ENCODE measurements at regions not wholly inside any gene's neighbourhood (a gene's known extent, or its start where the extent isn't known, plus 50 kb on each side); places are given as distances from the start of the nearest gene placed in this dataset.

DNA sequence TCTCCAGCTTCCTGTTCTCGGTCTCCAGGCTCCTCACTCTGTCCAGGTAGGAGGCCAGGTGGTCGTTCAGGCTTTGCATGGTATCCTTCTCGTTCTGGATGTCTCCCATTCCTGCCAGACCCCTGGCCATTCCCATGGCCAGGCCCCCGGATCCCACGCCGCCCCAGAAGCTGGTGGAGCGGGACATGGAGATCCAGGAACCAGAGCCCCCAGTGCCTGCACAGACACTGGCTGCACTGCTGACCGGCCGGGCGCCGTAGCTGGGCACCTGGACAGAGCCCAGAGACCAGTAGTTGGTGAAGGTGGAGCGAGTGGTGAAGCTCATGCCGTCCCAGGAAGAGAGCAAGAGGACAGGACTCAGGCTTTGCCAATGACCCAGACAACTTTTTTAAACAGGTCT lies 129.1 kb upstream of the WDR75 start:
- TF ChIP-seq, protein P1, sequence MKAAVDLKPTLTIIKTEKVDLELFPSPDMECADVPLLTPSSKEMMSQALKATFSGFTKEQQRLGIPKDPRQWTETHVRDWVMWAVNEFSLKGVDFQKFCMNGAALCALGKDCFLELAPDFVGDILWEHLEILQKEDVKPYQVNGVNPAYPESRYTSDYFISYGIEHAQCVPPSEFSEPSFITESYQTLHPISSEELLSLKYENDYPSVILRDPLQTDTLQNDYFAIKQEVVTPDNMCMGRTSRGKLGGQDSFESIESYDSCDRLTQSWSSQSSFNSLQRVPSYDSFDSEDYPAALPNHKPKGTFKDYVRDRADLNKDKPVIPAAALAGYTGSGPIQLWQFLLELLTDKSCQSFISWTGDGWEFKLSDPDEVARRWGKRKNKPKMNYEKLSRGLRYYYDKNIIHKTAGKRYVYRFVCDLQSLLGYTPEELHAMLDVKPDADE (IDR thresholded peaks at IDR 0.05): no peak
- TF ChIP-seq ZNF114 (CRISPR knock-in tag; IDR thresholded peaks at IDR 0.05) (no peak), POLR2AphosphoS5 (IDR thresholded peaks at IDR 0.05; ENCODE audit: low read depth) (no peak), NANOG (IDR thresholded peaks at IDR 0.05; ENCODE audit: borderline replicate concordance) (no peak), CREB1 (CRISPR knock-in tag; IDR thresholded peaks at IDR 0.05; ENCODE audit: low read depth) (no peak)
- Histone ChIP-seq H3K9me2 (ENCODE audit: insufficient read depth) (no peaks in the 10 kb centered on the region; the same call in 1 of the 2 replicates), H3K27me3 (ENCODE audit: insufficient read depth) (no peaks in the 10 kb centered on the region), H3K4me1 (ENCODE audit: insufficient read depth) (no peaks in the 10 kb centered on the region), H3K27ac (ENCODE audit: low read depth) (no peak overlapping the region), H3K4me2 (no peak overlapping the region), H3K36me3 (ENCODE audit: insufficient read depth) (no peaks in the 10 kb centered on the region), H2AFZ (no peak overlapping the region), H3F3A (replicated peaks; ENCODE audit: low read depth) (no peaks in the 10 kb centered on the region), H3K79me2 (replicated peaks; ENCODE audit: insufficient read depth) (no peaks in the 10 kb centered on the region), H3K4me3 (no peak overlapping the region), H4K20me1 (replicated peaks; ENCODE audit: insufficient read depth) (no peaks in the 10 kb centered on the region)
- DNase-seq (ENCODE audit: low spot score) (no peak), ATAC-seq (no peak)
- no peaks in the 10 kb centered on the region; the same call in 2 of the 3 replicates for H3K9me3 Mint-ChIP-seq
- H3K4me3 Mint-ChIP-seq: no peak overlapping the region
- no peak overlapping the region for H3K27ac Mint-ChIP-seq
- H3K4me1 Mint-ChIP-seq: no peaks in the 10 kb centered on the region
- H3K36me3 Mint-ChIP-seq (ENCODE audit: low read depth): no peaks in the 10 kb centered on the region
- H3K27me3 Mint-ChIP-seq (ENCODE audit: insufficient read depth, low read depth, poor library complexity): no peaks in the 10 kb centered on the region

DNA sequence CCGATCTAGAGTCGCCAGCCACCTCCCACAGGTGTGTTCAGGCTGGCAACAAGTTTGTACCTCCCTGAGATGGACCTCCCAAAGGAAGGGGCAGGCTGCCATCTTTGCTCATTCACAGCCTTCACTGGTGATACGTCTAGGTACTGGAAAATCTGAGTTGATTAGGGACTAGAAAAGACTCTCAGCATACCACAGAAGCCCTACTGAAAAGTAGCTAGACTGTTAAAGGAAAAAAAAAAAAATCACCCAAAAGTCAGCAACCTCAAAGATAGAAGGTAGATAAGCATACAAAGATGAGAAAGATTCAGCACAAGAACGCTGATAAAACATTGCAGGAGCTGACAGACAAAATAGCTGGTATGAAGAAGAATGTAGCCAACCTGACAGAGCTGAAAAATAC lies 128.6 kb upstream of the WDR75 start:
- H3F3A ChIP-seq (replicated peaks; ENCODE audit: low read depth): no peaks in the 10 kb centered on the region
- Mint-ChIP-seq H3K4me3 (no peak overlapping the region), H3K27me3 (ENCODE audit: insufficient read depth, low read depth, poor library complexity) (no peaks in the 10 kb centered on the region), H3K4me1 (no peaks in the 10 kb centered on the region), H3K27ac (no peak overlapping the region), H3K9me3 (no peaks in the 10 kb centered on the region; the same call in 2 of the 3 replicates), H3K36me3 (ENCODE audit: low read depth) (no peaks in the 10 kb centered on the region)
- H3K79me2 ChIP-seq (replicated peaks; ENCODE audit: insufficient read depth): no peaks in the 10 kb centered on the region
- ATAC-seq (no peak), DNase-seq (ENCODE audit: low spot score) (no peak)
- no peaks in the 10 kb centered on the region for H3K4me1 ChIP-seq (ENCODE audit: insufficient read depth)
- H3K9me2 ChIP-seq (ENCODE audit: insufficient read depth): no peaks in the 10 kb centered on the region; the same call in 1 of the 2 replicates
- no peak overlapping the region for H3K4me3 ChIP-seq
- no peak overlapping the region for H3K4me2 ChIP-seq
- H2AFZ ChIP-seq: no peak overlapping the region
- H4K20me1 ChIP-seq (replicated peaks; ENCODE audit: insufficient read depth): no peaks in the 10 kb centered on the region
- no peaks in the 10 kb centered on the region for H3K36me3 ChIP-seq (ENCODE audit: insufficient read depth)
- no peak overlapping the region for H3K27ac ChIP-seq (ENCODE audit: low read depth)
- H3K27me3 ChIP-seq (ENCODE audit: insufficient read depth): no peaks in the 10 kb centered on the region
- TF ChIP-seq STAT1 (IDR thresholded peaks at IDR 0.05; ENCODE audit: unreplicated experiment) (no peak), NANOG (IDR thresholded peaks at IDR 0.05; ENCODE audit: borderline replicate concordance) (no peak), EZH2 (IDR thresholded peaks at IDR 0.05; ENCODE audit: low read depth, unreplicated experiment) (no peak)
- TF ChIP-seq, protein P2, sequence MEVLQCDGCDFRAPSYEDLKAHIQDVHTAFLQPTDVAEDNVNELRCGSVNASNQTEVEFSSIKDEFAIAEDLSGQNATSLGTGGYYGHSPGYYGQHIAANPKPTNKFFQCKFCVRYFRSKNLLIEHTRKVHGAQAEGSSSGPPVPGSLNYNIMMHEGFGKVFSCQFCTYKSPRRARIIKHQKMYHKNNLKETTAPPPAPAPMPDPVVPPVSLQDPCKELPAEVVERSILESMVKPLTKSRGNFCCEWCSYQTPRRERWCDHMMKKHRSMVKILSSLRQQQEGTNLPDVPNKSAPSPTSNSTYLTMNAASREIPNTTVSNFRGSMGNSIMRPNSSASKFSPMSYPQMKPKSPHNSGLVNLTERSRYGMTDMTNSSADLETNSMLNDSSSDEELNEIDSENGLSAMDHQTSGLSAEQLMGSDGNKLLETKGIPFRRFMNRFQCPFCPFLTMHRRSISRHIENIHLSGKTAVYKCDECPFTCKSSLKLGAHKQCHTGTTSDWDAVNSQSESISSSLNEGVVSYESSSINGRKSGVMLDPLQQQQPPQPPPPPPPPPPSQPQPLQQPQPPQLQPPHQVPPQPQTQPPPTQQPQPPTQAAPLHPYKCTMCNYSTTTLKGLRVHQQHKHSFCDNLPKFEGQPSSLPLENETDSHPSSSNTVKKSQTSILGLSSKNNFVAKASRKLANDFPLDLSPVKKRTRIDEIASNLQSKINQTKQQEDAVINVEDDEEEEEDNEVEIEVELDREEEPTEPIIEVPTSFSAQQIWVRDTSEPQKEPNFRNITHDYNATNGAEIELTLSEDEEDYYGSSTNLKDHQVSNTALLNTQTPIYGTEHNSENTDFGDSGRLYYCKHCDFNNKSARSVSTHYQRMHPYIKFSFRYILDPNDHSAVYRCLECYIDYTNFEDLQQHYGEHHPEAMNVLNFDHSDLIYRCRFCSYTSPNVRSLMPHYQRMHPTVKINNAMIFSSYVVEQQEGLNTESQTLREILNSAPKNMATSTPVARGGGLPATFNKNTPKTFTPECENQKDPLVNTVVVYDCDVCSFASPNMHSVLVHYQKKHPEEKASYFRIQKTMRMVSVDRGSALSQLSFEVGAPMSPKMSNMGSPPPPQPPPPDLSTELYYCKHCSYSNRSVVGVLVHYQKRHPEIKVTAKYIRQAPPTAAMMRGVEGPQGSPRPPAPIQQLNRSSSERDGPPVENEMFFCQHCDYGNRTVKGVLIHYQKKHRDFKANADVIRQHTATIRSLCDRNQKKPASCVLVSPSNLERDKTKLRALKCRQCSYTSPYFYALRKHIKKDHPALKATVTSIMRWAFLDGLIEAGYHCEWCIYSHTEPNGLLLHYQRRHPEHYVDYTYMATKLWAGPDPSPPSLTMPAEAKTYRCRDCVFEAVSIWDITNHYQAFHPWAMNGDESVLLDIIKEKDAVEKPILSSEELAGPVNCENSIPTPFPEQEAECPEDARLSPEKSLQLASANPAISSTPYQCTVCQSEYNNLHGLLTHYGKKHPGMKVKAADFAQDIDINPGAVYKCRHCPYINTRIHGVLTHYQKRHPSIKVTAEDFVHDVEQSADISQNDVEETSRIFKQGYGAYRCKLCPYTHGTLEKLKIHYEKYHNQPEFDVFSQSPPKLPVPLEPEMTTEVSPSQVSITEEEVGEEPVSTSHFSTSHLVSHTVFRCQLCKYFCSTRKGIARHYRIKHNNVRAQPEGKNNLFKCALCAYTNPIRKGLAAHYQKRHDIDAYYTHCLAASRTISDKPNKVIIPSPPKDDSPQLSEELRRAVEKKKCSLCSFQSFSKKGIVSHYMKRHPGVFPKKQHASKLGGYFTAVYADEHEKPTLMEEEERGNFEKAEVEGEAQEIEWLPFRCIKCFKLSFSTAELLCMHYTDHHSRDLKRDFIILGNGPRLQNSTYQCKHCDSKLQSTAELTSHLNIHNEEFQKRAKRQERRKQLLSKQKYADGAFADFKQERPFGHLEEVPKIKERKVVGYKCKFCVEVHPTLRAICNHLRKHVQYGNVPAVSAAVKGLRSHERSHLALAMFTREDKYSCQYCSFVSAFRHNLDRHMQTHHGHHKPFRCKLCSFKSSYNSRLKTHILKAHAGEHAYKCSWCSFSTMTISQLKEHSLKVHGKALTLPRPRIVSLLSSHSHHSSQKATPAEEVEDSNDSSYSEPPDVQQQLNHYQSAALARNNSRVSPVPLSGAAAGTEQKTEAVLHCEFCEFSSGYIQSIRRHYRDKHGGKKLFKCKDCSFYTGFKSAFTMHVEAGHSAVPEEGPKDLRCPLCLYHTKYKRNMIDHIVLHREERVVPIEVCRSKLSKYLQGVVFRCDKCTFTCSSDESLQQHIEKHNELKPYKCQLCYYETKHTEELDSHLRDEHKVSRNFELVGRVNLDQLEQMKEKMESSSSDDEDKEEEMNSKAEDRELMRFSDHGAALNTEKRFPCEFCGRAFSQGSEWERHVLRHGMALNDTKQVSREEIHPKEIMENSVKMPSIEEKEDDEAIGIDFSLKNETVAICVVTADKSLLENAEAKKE (CRISPR knock-in tag; IDR thresholded peaks at IDR 0.05): no peak
- TF ChIP-seq, protein P3, sequence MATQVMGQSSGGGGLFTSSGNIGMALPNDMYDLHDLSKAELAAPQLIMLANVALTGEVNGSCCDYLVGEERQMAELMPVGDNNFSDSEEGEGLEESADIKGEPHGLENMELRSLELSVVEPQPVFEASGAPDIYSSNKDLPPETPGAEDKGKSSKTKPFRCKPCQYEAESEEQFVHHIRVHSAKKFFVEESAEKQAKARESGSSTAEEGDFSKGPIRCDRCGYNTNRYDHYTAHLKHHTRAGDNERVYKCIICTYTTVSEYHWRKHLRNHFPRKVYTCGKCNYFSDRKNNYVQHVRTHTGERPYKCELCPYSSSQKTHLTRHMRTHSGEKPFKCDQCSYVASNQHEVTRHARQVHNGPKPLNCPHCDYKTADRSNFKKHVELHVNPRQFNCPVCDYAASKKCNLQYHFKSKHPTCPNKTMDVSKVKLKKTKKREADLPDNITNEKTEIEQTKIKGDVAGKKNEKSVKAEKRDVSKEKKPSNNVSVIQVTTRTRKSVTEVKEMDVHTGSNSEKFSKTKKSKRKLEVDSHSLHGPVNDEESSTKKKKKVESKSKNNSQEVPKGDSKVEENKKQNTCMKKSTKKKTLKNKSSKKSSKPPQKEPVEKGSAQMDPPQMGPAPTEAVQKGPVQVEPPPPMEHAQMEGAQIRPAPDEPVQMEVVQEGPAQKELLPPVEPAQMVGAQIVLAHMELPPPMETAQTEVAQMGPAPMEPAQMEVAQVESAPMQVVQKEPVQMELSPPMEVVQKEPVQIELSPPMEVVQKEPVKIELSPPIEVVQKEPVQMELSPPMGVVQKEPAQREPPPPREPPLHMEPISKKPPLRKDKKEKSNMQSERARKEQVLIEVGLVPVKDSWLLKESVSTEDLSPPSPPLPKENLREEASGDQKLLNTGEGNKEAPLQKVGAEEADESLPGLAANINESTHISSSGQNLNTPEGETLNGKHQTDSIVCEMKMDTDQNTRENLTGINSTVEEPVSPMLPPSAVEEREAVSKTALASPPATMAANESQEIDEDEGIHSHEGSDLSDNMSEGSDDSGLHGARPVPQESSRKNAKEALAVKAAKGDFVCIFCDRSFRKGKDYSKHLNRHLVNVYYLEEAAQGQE (IDR thresholded peaks at IDR 0.05; ENCODE audit: unreplicated experiment): no peak
- TF ChIP-seq, protein P4, sequence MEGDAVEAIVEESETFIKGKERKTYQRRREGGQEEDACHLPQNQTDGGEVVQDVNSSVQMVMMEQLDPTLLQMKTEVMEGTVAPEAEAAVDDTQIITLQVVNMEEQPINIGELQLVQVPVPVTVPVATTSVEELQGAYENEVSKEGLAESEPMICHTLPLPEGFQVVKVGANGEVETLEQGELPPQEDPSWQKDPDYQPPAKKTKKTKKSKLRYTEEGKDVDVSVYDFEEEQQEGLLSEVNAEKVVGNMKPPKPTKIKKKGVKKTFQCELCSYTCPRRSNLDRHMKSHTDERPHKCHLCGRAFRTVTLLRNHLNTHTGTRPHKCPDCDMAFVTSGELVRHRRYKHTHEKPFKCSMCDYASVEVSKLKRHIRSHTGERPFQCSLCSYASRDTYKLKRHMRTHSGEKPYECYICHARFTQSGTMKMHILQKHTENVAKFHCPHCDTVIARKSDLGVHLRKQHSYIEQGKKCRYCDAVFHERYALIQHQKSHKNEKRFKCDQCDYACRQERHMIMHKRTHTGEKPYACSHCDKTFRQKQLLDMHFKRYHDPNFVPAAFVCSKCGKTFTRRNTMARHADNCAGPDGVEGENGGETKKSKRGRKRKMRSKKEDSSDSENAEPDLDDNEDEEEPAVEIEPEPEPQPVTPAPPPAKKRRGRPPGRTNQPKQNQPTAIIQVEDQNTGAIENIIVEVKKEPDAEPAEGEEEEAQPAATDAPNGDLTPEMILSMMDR (conservative IDR thresholded peaks at IDR 0.05; ENCODE audit: low read depth in 2 of 2): no peak

All from GM23338 (cell line).